ENCODE measurements at regions not wholly inside any gene's neighbourhood (a gene's known extent, or its start where the extent isn't known, plus 50 kb on each side); places are given as distances from the start of the nearest gene placed in this dataset.
"Not testable (repeated sequence)": the region's sequence is repeated elsewhere in the genome, so short reads cannot be mapped to it uniquely, and the experiment has no call there.

GRCh38 chr21:5051303-5052018, 5469.9 kb upstream of the TPTE start:
- TF ChIP-seq POLR2A (IDR thresholded peaks at IDR 0.05; ENCODE audit: extremely low read depth, insufficient read length); CTCF (IDR thresholded peaks at IDR 0.05; ENCODE audit: low read depth, low read length); MAX (IDR thresholded peaks at IDR 0.05; ENCODE audit: low read depth, low read length); MYC (IDR thresholded peaks at IDR 0.05; ENCODE audit: low read depth, low read length): not testable (repeated sequence)

Measured in NB4 (cell line).